A172 (cell line): ENCODE measurements at regions not wholly inside any gene's neighbourhood (a gene's known extent, or its start where the extent isn't known, plus 50 kb on each side); places are given as distances from the start of the nearest gene placed in this dataset.

Experiments used
- DNase-seq: peaks from one replicate; pipeline ENCODE4 v3.0.0-alpha.2; 2015; ENCODE audit warnings: low spot score

GRCh38 chr18:10216791-10217190, 237.6 kb upstream of the APCDD1 start:
- DNase-seq = no peak

GRCh38 chr18:10217211-10217610, 237.2 kb upstream of the APCDD1 start:
- no peak for DNase-seq

GRCh38 chr18:10225300-10225699, 229.1 kb upstream of the APCDD1 start:
- no peak for DNase-seq

GRCh38 chr18:10226971-10227370, 227.5 kb upstream of the APCDD1 start:
- no peak for DNase-seq

DNA sequence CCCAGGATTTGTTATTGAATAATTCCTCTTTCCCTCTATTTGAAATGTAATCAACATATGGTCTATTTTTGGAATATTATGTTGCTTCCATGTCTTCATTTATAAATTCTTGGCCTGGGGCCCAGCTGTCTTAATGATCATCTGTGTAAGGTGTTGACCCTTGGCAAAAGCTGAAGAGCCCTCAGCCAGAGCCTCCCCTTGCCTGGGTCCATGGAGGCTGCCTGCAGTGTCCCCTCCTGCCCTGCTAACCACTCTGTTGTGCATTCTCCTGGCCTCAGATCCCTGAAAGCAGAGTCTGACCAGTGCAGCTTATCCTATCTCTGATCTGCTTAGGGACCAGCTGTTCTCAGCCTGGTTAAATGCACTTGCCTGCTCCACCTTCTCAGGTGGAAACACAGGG, 226.1 kb upstream of the APCDD1 start:
- DNase-seq = no peak

- DNase-seq = no peak
These were observed 225.0 kb upstream of the APCDD1 start for GRCh38 chr18:10229458-10229857.

DNA sequence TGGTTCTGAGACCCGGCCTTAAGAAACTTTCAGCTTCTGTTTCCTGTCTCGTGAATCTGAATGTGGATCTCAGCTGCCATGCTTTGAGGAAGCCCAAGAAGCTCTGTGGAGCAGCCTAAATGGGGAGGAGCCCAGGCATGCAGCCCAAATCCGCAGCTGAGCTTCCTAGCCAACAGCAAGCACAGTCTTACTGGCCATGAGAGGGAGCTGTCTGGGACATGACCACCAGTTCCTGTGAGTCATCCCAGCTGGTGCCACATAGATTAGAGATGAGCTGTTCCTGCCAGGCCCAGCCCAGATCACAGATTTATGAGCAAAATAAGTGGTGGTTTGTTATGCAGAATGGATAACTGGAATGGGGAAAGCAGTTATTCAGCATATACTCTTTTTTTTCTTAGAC, 224.4 kb upstream of the APCDD1 start:
- DNase-seq = peak; percentile 98

DNA sequence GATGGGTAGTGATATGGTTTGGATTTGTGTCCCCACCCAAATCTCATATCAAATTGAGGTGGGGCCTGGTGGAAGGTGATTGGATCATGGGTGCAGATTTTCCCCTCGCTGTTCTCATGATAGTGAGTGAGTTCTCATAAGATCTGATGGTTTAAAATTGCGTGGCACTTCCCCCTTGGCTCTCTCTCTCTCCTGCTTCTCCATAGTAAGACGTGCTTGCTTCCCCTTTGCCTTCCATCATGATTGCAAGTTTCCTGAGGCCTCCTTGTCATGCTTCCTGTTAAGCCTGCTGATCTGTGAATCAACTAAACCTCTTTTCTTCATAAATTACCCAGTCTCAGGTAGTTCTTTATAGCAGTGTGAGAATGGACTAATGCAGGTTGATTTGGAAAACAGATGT, 223.2 kb upstream of the APCDD1 start:
- DNase-seq = no peak

DNA sequence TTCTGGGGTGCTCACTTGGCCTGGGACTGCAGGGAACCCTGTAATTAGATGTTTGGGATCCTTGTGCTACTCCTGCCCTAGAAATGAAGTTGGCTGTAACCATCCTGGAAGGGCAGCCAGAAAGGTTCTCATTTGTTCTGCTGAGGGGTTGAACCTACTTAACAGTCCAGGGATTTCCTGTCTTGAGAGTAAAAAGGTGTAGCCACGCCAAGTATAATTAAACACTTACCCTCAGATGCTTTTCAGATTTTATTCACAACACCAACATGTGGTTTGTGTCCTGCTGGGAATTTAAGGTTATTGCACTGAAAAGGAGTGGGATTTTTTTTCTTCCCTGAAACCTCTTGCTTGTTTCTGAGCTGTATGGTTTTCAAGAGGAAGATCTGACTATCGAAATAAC, 222.4 kb upstream of the APCDD1 start:
- no peak for DNase-seq

GRCh38 chr18:10233082-10233875, 221.2 kb upstream of the APCDD1 start:
- DNase-seq = no peak

GRCh38 chr18:10234281-10234680, 220.2 kb upstream of the APCDD1 start:
- no peak for DNase-seq

DNA sequence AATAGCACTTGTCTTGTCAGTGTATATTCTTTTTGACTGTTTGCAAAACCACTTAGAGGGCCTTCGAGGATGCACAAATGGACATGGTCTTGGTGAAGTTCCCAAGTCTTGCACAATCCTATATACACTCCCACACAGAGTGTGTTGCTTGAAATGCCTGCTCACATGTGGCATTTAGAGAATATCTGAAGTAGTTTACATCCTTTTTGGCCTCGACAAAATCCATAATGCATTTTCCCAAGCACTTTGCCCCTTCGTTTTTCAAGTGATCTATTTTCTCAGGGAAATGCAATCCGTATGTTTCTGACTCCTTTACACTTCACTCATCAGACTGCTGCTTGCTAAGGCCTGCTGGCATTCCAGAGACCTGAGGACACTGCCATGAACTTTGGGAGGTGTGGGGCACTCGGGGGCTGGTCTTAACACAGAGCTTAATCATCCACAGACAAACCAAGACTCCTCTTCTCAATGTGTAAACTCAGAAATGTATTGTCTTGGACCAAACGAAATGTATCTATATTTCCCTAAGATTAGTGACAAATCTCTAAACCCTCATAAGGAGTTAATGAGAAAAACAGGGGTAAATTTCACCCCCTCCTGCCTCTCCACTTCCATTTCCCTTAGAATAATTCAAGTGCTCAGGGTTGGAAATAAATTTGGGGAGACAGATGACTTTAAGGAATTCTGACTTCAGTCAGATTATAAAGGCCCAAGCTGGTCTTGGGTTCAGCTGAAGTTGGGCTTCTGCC, 219.3 kb upstream of the APCDD1 start:
- no peak for DNase-seq

GRCh38 chr18:10235661-10235952, 218.8 kb upstream of the APCDD1 start:
- no peak for DNase-seq

DNA sequence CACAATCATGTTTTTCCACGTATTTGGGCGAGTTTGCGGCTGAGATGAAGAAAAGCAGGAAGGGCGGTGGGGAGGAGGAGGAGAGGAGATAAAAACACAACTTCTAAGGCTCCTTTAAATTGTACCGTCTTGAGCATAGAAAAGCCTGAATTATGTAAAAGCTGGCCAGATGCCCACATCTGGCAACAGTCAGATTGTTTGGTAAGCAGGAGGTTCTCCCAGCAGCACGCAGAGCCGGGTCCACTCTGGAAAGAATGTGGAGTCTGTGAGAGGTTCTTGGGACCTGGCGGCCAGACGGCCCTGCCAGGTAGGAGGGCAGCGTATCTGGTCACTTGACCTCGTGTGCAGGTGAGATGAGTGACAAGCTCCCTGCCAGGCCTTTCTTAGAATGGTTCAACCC, 215.3 kb upstream of the APCDD1 start:
- DNase-seq = no peak

- no peak for DNase-seq
These were observed 214.3 kb upstream of the APCDD1 start for GRCh38 chr18:10239991-10240634.

DNA sequence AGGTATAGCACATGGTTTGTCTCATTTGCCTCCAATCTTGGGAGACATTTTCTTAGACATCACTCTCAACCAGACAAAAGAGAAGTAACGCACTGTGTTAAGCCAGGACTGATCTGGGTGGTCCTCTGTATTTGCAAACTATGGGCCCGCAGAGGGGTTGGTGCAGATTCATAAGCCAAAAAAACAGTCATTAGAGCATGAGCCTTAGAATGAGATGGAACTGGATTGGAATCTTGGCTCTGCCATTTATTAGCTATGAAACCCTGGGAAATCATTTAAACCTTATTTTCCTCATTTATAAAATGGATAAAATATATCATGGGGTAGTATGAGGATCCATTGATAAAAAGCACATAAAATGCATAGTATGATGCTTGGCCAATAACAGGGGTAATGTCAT, 213.5 kb upstream of the APCDD1 start:
- DNase-seq = no peak

DNA sequence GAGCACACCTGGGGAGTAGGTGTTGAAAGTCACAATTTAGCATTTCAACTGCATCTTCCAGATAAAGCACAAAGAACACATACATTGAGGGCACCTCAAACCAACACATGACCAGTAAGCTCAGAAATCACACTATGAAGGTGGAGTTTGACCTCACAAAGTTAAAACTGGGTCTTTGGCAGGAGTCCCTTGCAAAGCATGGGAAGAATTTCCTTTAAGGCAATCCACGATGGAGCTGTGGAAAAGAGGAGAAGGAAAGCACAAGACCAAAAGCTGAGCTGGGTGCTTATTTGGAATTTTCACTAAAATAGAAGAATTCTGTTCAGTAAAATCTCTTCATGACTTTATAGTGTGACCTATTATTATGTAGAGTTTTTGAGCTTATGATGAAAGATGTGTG, 212.9 kb upstream of the APCDD1 start:
- no peak for DNase-seq

DNA sequence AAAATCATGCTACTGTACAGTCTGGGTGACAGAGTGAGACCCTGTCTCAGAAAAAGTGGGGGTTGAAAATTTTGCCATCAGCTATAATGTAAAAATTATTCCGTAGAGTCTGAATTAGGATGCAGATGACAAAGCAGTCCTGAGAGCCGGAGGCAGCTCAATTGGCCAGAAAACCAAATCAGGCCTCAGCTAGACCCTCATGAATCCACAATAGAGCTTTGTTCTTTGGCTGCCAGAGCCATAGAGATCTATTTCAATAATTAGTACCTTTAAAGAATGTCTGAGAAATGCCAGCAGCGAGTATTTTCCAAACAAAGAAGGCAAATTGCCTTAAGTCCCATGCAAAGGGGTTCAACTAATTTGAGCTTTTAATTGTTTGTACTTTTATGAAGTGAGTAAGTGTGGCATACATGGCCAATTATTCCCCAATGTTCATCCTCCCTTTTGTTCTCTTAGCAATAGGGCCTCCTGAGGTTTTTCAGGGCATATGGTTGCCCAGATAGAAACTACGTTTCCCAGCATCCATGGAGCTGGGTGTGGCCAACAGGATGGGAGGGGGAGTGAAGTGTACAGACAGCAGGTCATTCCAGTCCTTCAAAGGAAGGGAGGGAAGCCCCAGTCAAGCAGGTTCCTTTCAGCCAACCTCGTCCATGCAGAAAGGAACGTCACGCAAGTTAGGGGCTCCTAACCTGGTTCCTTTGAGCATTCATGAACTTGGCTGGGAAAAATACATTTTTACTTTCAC, 211.3 kb upstream of the APCDD1 start:
- DNase-seq = no peak

DNA sequence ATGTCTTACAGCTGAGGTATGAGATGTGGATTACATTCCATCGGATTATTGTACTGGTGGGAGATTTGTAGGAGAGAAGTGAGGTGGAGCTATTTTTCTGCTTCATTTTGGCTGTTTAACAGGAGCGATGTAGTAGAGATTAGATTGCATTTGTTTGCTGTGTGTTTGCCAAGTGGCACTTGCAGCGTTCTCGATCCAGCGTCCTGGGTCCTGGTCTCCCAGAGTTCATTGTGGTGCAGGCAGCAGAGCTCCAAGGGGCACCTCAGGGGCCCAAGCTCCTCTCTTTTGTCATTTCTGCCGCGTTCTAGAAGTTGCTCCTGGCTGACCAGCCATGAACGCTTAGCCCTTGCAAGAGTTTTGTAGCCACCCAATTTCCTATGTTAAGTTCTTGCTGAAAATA, 210.1 kb upstream of the APCDD1 start:
- DNase-seq = no peak

GRCh38 chr18:10245031-10245845, 209.2 kb upstream of the APCDD1 start:
- DNase-seq = no peak

DNA sequence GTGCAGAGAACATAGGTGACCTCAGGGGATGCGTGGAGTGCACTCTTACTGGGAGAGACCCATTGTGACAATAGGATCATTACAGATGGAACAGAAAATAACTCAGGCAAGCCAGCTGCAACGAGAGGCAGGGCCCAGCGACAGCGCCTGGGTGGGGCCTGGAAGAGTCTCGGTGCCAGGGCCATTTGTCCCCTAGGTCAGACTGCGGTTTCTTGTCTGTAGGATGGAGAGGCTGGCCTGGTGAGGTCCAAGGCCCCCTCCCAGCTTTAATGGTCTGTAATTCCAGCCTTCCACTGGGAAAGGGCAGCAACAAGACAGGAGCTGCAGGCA, 208.6 kb upstream of the APCDD1 start:
- DNase-seq = no peak
